GM12873 (cell line): ENCODE measurements at regions not wholly inside any gene's neighbourhood (a gene's known extent, or its start where the extent isn't known, plus 50 kb on each side); places are given as distances from the start of the nearest gene placed in this dataset.

ENCODE experiments used
- TF ChIP-seq, protein P1 (sequence below): IDR thresholded peaks from 2 replicates; pipeline ENCODE4 v1.5.1; 2012; ENCODE audit warnings: low read depth, mild to moderate bottlenecking, moderate library complexity, low read length, control low read depth; ENCODE audit not compliant: insufficient read depth; ENCODE audit errors: missing control alignments

DNA sequence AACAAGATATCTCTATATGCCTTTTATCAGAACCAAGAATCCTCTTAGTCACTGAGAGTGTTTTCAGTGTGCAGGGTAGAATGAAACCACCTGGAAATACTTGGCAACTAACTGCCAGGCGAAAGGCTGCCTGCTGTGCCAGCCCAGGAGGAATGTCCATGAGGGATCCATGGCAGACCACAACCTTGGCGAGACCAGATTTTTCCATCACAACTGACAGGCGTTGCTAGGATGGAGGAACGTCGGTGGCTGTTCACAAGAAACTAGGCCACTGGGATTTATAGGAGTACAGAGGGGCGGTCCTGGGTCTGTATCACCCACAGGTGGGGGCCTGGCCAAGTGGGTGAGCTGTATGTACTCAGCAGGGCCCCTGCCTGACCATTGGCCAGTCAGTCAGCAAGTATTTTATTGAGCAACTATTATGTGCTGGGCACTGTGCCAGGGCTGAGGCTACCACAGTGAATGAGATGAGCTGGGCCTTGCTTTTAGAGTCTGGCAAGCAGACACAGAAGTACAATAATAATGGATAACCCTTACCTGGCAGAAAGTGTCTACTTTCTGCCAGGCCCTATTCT is 199.4 kb downstream of the FOXD2 start:
- TF ChIP-seq, protein P1, sequence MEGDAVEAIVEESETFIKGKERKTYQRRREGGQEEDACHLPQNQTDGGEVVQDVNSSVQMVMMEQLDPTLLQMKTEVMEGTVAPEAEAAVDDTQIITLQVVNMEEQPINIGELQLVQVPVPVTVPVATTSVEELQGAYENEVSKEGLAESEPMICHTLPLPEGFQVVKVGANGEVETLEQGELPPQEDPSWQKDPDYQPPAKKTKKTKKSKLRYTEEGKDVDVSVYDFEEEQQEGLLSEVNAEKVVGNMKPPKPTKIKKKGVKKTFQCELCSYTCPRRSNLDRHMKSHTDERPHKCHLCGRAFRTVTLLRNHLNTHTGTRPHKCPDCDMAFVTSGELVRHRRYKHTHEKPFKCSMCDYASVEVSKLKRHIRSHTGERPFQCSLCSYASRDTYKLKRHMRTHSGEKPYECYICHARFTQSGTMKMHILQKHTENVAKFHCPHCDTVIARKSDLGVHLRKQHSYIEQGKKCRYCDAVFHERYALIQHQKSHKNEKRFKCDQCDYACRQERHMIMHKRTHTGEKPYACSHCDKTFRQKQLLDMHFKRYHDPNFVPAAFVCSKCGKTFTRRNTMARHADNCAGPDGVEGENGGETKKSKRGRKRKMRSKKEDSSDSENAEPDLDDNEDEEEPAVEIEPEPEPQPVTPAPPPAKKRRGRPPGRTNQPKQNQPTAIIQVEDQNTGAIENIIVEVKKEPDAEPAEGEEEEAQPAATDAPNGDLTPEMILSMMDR: no peak

DNA sequence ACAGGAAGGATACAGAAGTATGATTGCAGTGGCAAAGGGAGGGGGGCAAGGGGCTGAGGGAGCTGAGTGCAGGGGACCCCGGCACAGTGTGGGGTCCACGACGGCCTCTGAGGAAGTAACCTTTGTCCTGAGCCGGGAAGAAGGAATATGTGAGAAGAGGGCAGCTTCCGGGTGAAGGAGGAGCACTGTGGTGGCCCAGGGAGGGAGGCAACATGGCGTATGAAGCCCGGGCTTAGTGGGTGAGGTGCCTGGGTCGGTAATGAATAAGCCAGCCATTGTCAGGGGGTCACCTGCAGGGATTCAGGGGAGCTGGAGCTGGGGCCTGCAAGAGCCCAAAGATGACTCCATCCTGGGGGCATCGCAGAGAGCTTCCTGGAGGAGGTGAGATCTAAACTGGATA is 200.4 kb downstream of the FOXD2 start:
- TF ChIP-seq, protein P1: no peak

DNA sequence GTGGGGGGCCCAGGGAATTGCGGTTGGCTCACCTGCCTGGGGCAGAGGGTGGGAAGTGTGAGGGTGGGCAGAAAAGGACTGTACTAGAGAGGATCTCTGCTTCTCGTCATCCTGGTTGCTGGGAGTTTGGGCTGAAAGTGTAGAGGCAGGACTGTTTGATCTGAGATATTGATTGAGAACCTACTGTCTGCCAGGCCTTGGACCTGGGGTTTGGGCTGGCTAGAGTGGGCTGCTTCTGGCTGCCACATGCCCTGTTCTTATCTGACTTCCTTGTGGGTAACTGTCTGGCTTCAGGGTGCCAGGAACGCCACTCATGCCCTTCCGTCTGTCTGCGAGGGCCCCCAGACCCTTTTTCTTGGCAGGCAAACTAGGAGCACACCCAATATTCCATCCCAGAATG is 200.9 kb downstream of the FOXD2 start:
- TF ChIP-seq, protein P1: no peak

DNA sequence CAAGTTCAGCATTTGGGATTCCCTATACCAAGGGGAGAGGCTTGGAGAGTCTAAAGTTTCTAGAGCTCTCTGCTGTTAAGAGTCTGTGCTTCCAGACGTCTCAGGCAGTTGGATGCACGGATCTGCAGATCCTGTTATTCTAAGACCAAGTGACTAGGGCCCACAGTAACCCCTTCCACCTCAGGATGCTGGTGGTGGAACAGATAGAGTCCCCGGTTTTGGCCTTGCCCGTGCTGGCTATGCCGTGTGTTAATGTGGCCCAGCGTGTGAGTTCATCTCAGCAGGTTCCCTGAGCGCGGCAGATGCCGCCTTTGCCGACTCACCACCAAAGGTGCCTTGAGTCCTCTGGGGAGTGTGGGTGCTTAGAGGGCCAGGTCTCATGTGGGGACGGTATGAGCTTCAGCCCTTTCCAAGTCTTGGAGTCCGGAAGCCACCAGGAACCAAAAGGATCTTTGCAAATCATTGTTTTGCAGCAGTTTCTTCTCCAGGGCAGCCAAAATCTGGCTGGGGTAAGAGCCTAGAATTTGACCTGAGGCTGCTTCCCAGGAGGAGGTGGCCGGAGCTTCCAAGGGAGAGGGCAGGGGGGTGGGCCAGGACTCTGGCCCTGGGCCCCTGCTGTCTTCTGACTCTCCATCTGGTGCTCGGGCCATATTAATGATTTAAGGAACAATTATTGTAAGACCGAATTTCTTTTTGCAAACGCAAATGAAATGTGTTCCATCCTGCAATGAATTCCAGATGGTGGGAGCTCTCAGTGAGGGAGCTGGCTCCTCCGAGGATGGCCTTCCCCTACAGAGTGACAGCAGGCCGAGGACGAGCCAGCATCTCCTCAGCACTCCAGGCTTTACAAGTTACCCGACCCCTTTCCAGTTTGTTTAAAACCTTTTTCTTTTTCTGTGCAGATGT is 205.7 kb downstream of the FOXD2 start:
- TF ChIP-seq, protein P1: no peak

DNA sequence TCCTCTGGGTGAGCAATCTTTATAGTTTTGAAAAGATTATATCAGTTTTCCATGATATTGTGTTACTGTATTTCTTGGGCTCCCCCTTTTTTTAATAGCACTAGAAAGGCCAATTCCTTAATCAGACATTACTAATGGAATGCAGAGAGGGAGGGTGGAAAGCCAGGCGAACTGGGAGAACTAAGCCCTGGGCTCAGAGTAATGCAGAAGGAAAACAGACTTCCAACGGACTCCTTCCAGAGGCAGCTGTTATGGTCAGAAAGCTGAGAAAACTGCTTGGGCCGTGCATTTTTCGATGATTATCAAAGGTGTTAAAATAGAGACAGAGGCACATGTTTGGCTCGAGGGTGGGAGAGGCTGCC is 206.3 kb downstream of the FOXD2 start:
- TF ChIP-seq, protein P1: no peak

DNA sequence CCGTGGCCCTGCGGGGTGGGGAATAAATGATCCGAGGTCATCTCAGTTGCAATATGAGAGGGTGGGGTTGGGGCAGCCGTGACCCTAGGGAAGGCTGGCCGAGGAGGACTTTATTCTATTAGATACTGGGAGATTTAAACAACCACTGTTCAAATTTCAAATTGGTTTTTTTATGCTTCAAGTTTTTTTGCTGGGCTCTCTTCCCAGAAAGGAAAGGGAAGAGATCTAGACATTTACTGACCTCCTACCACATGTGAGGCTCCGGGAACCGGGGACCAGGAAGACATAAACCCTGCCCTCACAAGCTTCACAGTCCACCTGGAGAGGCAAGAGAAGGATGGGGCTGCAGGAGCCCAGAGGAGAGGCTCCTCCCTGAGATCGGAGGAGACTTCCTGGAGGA is 207.3 kb downstream of the FOXD2 start:
- TF ChIP-seq, protein P1: no peak

DNA sequence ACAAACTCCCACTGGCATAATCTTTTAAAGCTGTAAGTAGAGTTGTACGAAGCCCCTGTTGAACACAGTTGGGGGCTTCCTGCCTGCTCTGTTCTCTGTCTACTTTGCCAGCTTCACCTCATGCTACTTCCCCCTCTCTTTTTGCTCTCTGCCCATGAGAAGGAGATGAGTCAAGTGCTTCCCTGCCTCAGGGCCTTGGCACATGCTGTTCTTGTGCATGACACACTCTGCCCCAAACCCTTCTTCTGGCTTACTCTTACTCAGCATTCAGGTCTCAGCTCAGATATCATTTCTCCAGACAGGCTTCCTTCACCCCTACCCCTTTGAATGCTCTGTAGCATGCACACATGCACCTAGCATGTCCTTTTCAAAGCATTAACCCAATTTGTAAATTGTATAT is 208.8 kb downstream of the FOXD2 start:
- TF ChIP-seq, protein P1: no peak
